Fibroblast of mammary gland (primary cell): ENCODE measurements at regions not wholly inside any gene's neighbourhood (a gene's known extent, or its start where the extent isn't known, plus 50 kb on each side); places are given as distances from the start of the nearest gene placed in this dataset.

Experiments
- DNase-seq: peaks from one replicate; pipeline ENCODE4 v3.0.0-alpha.2; 2010; ENCODE audit warnings: low read depth
- H3K4me3 ChIP-seq: 2 replicates; pipeline ENCODE4 v1.5.1; 2011; ENCODE audit warnings: low read depth, mild to moderate bottlenecking, low read length, moderate library complexity; ENCODE audit not compliant: control insufficient read depth
- CTCF ChIP-seq: conservative IDR thresholded peaks from 2 replicates; pipeline ENCODE4 v1.5.1; 2011; ENCODE audit warnings: low read depth, low read length, inconsistent platforms; ENCODE audit not compliant: control insufficient read depth, insufficient read depth

GRCh38 chr3:153252963-153253362 is 90.9 kb downstream of the RAP2B start:
- H3K4me3 ChIP-seq = no peak overlapping the region
- no peak for TF ChIP-seq CTCF
- peak; percentile 39 for DNase-seq

GRCh38 chr3:153254361-153254760 is 92.3 kb downstream of the RAP2B start:
- DNase-seq = no peak
- TF ChIP-seq CTCF = no peak
- H3K4me3 ChIP-seq = no peak overlapping the region

- no peak overlapping the region for H3K4me3 ChIP-seq
- no peak for DNase-seq
- no peak for TF ChIP-seq CTCF
Measured at GRCh38 chr3:153257673-153258351, 95.8 kb downstream of the RAP2B start.

- DNase-seq = peak; percentile 51
- TF ChIP-seq CTCF = no peak
- no peak overlapping the region for H3K4me3 ChIP-seq
Measured at GRCh38 chr3:153259956-153260355, 97.9 kb downstream of the RAP2B start.

GRCh38 chr3:153260681-153261080 is 98.7 kb downstream of the RAP2B start:
- no peak for TF ChIP-seq CTCF
- H3K4me3 ChIP-seq = no peak overlapping the region
- DNase-seq = no peak

- no peak for TF ChIP-seq CTCF
- no peak overlapping the region for H3K4me3 ChIP-seq
- DNase-seq = no peak
Measured at GRCh38 chr3:153266619-153267018, 104.6 kb downstream of the RAP2B start.
